ENCODE measurements at regions not wholly inside any gene's neighbourhood (a gene's known extent, or its start where the extent isn't known, plus 50 kb on each side); places are given as distances from the start of the nearest gene placed in this dataset.

DNA sequence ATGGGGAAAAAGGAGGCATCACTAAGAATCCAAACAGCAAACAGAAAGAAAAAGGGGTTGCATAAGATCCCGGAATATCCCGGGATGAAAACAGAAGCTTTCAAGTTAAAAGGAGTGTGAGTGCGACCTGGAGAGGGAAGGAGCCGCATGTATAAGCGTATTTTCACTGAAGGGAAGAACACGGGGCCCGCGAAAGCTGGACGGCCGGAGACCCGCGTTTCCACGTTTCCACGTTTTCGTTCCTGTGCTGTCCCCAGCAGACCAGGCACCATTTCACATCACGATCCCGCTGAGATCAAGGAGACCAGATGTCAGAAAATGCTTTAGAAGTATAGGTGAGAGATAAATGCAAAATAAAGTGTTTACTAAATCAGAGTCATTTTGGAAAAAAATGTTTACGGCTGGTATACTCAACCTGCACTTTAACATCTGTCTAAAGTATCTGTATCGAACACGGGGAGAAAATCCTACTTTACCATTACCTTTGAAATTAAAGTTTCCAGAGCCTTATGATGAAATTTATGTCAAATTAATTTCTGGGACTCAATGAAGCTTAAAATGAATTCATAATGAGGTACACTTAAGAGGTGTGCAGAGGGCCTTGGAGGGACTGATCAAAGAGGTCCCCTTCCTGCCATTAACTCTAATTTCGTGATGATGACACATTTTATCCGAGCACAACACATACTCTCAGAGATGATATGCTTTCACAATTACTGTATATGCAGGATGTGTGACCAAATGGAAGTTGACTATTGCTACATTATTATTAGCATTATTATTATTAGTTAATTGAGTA lies 71.0 kb upstream of the SALL3 start:
- TF ChIP-seq SP1 (IDR thresholded peaks at IDR 0.05), result no peak
- no peak for TF ChIP-seq FOXM1 (IDR thresholded peaks at IDR 0.05; ENCODE audit: borderline replicate concordance)
- no peak for TF ChIP-seq SUZ12 (IDR thresholded peaks at IDR 0.05)
- TF ChIP-seq FOXA1 (IDR thresholded peaks at IDR 0.05), result no peak
- TF ChIP-seq FOXK2 (IDR thresholded peaks at IDR 0.05), result no peak
- no peak for TF ChIP-seq HDGF (IDR thresholded peaks at IDR 0.05; ENCODE audit: borderline replicate concordance)
- TF ChIP-seq PKNOX1 (IDR thresholded peaks at IDR 0.05), result no peak
- no peak for TF ChIP-seq BHLHE40 (IDR thresholded peaks at IDR 0.05; ENCODE audit: borderline replicate concordance)
- TF ChIP-seq L3MBTL2 (conservative IDR thresholded peaks at IDR 0.05), result no peak
- TF ChIP-seq CTBP1 (IDR thresholded peaks at IDR 0.05; ENCODE audit: borderline replicate concordance), result no peak
- no peak for TF ChIP-seq NFRKB (IDR thresholded peaks at IDR 0.05)
- no peak for TF ChIP-seq ELF4 (IDR thresholded peaks at IDR 0.05)
- no peak for TF ChIP-seq TARDBP (IDR thresholded peaks at IDR 0.05)
